22Rv1 (cell line): ENCODE measurements at regions not wholly inside any gene's neighbourhood (a gene's known extent, or its start where the extent isn't known, plus 50 kb on each side); places are given as distances from the start of the nearest gene placed in this dataset.

Experiments used
- H3K27ac ChIP-seq: fragments of 450-650 bp; 2 replicates; pipeline ENCODE4 v1.5.1; 2017
- ZFX ChIP-seq: fragments of 450-650 bp; IDR thresholded peaks from 2 replicates; pipeline ENCODE4 v1.6.1; 2017; ENCODE audit warnings: antibody characterized with exemption, borderline replicate concordance
- TF ChIP-seq, protein P1 (sequence below): fragments of 450-650 bp; IDR thresholded peaks from 2 replicates; pipeline ENCODE4 v1.5.1; 2017; ENCODE audit warnings: mild to moderate bottlenecking

- TF ChIP-seq, protein P1, sequence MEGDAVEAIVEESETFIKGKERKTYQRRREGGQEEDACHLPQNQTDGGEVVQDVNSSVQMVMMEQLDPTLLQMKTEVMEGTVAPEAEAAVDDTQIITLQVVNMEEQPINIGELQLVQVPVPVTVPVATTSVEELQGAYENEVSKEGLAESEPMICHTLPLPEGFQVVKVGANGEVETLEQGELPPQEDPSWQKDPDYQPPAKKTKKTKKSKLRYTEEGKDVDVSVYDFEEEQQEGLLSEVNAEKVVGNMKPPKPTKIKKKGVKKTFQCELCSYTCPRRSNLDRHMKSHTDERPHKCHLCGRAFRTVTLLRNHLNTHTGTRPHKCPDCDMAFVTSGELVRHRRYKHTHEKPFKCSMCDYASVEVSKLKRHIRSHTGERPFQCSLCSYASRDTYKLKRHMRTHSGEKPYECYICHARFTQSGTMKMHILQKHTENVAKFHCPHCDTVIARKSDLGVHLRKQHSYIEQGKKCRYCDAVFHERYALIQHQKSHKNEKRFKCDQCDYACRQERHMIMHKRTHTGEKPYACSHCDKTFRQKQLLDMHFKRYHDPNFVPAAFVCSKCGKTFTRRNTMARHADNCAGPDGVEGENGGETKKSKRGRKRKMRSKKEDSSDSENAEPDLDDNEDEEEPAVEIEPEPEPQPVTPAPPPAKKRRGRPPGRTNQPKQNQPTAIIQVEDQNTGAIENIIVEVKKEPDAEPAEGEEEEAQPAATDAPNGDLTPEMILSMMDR = no peak
- no peak for TF ChIP-seq ZFX
- no peak overlapping the region for H3K27ac ChIP-seq
These were observed 404.9 kb upstream of the CDH5 start for GRCh38 chr16:65961476-65962143.

DNA sequence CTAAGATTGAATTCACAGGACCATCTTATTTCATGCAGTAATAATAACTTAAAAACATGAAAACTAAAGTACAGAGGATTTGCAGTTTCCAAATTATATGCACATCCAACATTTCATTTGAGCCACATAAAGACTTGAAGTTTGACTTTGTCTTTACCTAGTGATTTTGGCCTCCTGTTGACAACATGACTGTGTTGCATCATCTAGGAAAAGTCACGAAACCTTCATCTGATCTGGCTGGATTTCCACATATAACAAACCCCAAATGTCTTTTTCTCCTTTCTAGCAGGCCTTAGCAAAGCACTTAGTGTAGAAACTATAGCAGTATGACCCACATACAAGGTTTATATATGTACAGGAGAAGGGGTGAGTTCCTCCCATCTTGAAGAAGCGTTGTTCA, 406.5 kb upstream of the CDH5 start:
- no peak for TF ChIP-seq ZFX
- TF ChIP-seq, protein P1 = no peak
- H3K27ac ChIP-seq = no peak overlapping the region

DNA sequence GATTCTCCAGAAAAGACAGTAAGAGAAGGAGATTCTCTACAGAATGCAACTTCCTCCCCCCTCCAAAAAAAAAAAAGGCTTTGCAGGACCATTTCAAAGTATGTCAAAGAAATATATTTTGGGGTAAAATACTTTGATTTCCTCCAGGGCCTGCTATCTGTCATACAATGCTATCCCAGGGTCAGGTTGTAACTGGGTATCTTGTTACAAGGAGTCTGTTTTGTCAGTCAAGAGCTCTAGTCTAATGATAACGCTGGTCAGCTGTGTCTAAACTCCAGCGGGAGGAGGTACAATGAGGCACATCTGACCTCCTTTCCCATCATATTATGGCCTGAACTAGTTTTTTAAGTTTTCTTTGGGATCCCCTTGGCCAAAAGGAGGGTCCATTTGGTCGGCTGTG, 408.4 kb upstream of the CDH5 start:
- H3K27ac ChIP-seq = no peak overlapping the region
- no peak for TF ChIP-seq ZFX
- TF ChIP-seq, protein P1 = no peak

DNA sequence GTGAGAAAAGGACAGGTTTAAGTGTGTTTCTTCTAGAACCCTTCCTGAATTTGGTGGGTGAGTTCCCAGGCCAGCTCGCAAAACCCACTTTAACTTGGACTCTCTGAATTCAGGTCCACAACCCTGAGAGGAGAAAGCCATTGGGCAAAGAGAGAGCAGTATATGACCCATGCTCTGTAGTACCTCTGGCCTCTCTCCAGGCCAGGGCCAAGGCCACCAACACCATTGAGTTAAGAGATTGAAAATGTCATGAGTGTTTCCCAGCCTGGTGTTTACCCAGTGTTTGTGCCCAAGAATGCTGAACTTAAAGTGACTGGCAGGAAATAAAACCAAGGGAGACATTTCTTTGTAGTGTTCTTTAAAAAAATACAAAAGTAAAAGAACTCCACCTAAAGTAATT, 410.4 kb upstream of the CDH5 start:
- H3K27ac ChIP-seq = no peak overlapping the region
- no peak for TF ChIP-seq ZFX
- TF ChIP-seq, protein P1 = no peak

DNA sequence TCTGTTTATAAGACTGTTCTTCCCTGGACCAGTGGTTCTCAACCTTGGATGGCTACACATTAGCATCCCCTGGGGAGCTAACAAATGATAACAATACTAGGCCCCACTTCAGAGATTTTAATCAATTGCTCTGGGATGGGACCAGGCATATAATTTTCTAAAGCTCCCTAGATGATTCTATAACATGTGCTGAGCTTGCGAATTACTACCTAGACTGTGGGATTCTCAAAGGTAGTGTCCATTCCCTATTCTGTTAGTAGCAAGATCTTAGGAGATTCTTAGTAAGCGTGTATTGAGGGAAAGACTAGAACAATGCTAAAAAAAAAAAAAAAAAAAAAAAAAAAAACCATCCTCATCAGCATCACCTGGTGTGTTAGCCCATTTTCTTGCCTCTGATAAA, 412.0 kb upstream of the CDH5 start:
- H3K27ac ChIP-seq = no peak overlapping the region
- no peak for TF ChIP-seq ZFX
- TF ChIP-seq, protein P1 = no peak

DNA sequence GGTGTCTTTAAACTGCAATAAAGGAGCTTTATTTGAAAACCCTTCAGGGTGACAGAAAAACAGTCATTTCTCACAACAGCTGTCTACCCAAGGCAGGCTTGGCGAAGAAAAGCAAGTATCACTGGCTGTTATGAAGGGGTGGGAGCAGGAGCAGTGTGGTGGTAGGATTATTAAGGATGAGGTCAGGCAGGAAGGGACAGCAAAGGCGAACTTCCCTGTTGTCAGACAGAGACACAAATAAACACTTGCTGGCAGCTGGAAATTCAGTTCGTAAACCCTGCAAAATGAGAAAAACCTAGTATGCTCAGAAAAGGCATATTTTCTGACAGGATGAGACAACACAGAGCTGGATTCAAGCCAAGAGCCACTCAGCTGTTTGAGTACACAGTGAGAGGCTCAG, 416.3 kb upstream of the CDH5 start:
- H3K27ac ChIP-seq = no peak overlapping the region
- no peak for TF ChIP-seq ZFX
- TF ChIP-seq, protein P1 = no peak

DNA sequence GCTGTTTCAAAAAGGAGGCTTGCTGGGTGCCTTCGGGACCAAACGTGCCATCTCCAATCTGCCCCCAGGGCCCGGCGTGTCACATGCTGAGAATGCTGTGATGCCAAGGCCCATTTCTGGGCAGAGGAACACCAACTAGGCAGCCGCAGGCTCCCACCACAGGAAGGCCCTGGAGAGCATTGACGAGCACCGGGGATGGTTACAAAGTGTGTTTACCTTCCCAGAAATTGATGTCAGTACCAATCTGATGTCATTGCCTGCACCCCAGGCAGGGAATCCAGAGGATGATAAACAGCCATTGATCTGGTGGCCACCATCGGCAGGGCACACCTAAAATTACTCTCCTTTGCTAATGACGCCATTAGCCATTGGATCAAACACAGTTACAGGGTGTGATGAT, 418.1 kb upstream of the CDH5 start:
- H3K27ac ChIP-seq = no peak overlapping the region
- TF ChIP-seq, protein P1 = no peak
